ENCODE measurements at regions not wholly inside any gene's neighbourhood (a gene's known extent, or its start where the extent isn't known, plus 50 kb on each side); places are given as distances from the start of the nearest gene placed in this dataset.
A peak's percentile ranks its signal among the peaks of the same experiment; 100 is the strongest.

- Histone ChIP-seq H3K79me2 (ENCODE audit: control insufficient read depth, insufficient read depth, low read length) (no peaks in the 10 kb centered on the region), H3K36me3 (ENCODE audit: control insufficient read depth in 2 of 2, extremely low read depth in 1 of 2, insufficient read depth in 2 of 2, low read length in 2 of 2) (no peaks in the 10 kb centered on the region), H3K27me3 (ENCODE audit: control insufficient read depth in 2 of 2, insufficient read depth in 2 of 2, low read length in 2 of 2) (no peaks in the 10 kb centered on the region), H3K4me1 (ENCODE audit: control insufficient read depth, extremely low read depth, insufficient read depth, low read length) (no peaks in the 10 kb centered on the region), H2AFZ (ENCODE audit: low read depth, low read length) (no peak overlapping the region), H3K4me2 (ENCODE audit: insufficient read depth, low read length) (no peak overlapping the region), H3K27ac (ENCODE audit: insufficient read depth, low read depth, low read length) (no peak overlapping the region), H3K9me1 (replicated peaks; ENCODE audit: control insufficient read depth, extremely low read depth, insufficient read depth, low read length) (no peaks in the 10 kb centered on the region), H3K4me3 (replicated peaks in 1 of 3; ENCODE audit: insufficient read depth in 1 of 3, low read depth in 1 of 3, low read length in 3 of 3) (no peak overlapping the region), H4K20me1 (replicated peaks; ENCODE audit: control insufficient read depth, extremely low read depth, insufficient read depth, low read length) (no peaks in the 10 kb centered on the region), H3K9ac (replicated peaks; ENCODE audit: extremely low read depth, insufficient read depth, low read length) (no peak overlapping the region), H3K9me3 (replicated peaks; ENCODE audit: control insufficient read depth, insufficient read depth, low read length) (no peaks in the 10 kb centered on the region)
- no TSS peak for BruUV-seq (replicated peaks)
- CTCF ChIA-PET = interaction anchor here (0.7 to 1.6 kb wide), 5 partner anchors 10 to 19 kb away, joined by 3 to 6 read pairs (median 3); no protein-coding TSS in a partner anchor
- intact Hi-C loops (cut with micrococcal nuclease) (no loop called here), dilution Hi-C loops (cut with MboI; ENCODE audit: extremely low pct_ligation_motif_present, low sequenced_read_pairs) (no loop called here)
- DNase-seq (ENCODE audit: low read depth, low spot score) (peak; percentile 48), FAIRE-seq (no peak)
- POLR2A ChIA-PET = interaction anchor here (0.9 kb wide), 1 partner anchor 10 kb away, joined by 3 read pairs; no protein-coding TSS in a partner anchor
- TF ChIP-seq EZH2 (IDR thresholded peaks at IDR 0.05; ENCODE audit: borderline replicate concordance, low read depth, low read length, severe bottlenecking) = no peak
- TF ChIP-seq POLR2AphosphoS5 (IDR thresholded peaks at IDR 0.05; ENCODE audit: insufficient read depth, low read depth, low read length) = no peak
- TF ChIP-seq, protein P1, sequence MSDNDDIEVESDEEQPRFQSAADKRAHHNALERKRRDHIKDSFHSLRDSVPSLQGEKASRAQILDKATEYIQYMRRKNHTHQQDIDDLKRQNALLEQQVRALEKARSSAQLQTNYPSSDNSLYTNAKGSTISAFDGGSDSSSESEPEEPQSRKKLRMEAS (IDR thresholded peaks at IDR 0.05; ENCODE audit: insufficient read depth, insufficient read length) = no peak
Measured at GRCh38 chr3:170792471-170792870, 77.5 kb downstream of the RPL22L1 start.

DNA sequence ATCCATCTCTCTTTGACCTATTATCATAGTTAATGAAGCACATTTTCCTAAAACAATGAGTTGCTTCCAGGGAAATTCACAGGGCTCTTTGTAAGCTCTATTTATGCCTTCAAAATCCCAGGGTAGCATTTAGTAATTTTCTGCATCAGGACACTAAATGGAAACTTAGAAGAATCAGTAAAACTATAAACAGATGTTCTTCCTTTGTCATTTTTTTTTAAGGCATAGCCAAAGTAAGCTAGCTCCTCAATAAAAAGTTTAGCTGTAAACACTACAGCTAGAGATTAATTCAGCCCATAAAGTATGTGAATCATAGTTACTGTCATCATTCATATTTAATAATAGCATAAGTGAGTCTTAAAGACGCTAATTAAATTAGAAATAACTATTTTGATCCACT is 79.3 kb downstream of the RPL22L1 start:
- no TSS peak for BruUV-seq (replicated peaks)
- DNase-seq (ENCODE audit: low read depth, low spot score) (no peak), FAIRE-seq (no peak)
- no peaks in the 10 kb centered on the region for H3K9me3 ChIP-seq (replicated peaks; ENCODE audit: control insufficient read depth, insufficient read depth, low read length)
- no peak overlapping the region for H3K4me2 ChIP-seq (ENCODE audit: insufficient read depth, low read length)
- H3K4me1 ChIP-seq (ENCODE audit: control insufficient read depth, extremely low read depth, insufficient read depth, low read length) = no peaks in the 10 kb centered on the region
- intact Hi-C loops (cut with micrococcal nuclease) = no loop called here
- no peaks in the 10 kb centered on the region for H3K79me2 ChIP-seq (ENCODE audit: control insufficient read depth, insufficient read depth, low read length)
- no peak overlapping the region for H3K9ac ChIP-seq (replicated peaks; ENCODE audit: extremely low read depth, insufficient read depth, low read length)
- no peaks in the 10 kb centered on the region for H3K9me1 ChIP-seq (replicated peaks; ENCODE audit: control insufficient read depth, extremely low read depth, insufficient read depth, low read length)
- dilution Hi-C loops (cut with MboI; ENCODE audit: extremely low pct_ligation_motif_present, low sequenced_read_pairs) = no loop called here
- no peaks in the 10 kb centered on the region for H3K27me3 ChIP-seq (ENCODE audit: control insufficient read depth in 2 of 2, insufficient read depth in 2 of 2, low read length in 2 of 2)
- TF ChIP-seq, protein P1 (IDR thresholded peaks at IDR 0.05; ENCODE audit: insufficient read depth, insufficient read length) = no peak
- no peak for TF ChIP-seq JUN (IDR thresholded peaks at IDR 0.05; ENCODE audit: borderline replicate concordance, insufficient read depth, insufficient read length, low read depth)
- no peak for TF ChIP-seq MYC (IDR thresholded peaks at IDR 0.05; ENCODE audit: low read depth, low read length)
- no peak for TF ChIP-seq EZH2 (IDR thresholded peaks at IDR 0.05; ENCODE audit: borderline replicate concordance, low read depth, low read length, severe bottlenecking)
- TF ChIP-seq, protein P2, sequence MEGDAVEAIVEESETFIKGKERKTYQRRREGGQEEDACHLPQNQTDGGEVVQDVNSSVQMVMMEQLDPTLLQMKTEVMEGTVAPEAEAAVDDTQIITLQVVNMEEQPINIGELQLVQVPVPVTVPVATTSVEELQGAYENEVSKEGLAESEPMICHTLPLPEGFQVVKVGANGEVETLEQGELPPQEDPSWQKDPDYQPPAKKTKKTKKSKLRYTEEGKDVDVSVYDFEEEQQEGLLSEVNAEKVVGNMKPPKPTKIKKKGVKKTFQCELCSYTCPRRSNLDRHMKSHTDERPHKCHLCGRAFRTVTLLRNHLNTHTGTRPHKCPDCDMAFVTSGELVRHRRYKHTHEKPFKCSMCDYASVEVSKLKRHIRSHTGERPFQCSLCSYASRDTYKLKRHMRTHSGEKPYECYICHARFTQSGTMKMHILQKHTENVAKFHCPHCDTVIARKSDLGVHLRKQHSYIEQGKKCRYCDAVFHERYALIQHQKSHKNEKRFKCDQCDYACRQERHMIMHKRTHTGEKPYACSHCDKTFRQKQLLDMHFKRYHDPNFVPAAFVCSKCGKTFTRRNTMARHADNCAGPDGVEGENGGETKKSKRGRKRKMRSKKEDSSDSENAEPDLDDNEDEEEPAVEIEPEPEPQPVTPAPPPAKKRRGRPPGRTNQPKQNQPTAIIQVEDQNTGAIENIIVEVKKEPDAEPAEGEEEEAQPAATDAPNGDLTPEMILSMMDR (IDR thresholded peaks at IDR 0.05; ENCODE audit: extremely low read depth in 1 of 2, insufficient read depth in 1 of 2, low read depth in 1 of 2, low read length in 2 of 2) = no peak
- no peak for TF ChIP-seq POLR2AphosphoS5 (IDR thresholded peaks at IDR 0.05; ENCODE audit: insufficient read depth, low read depth, low read length)
- TF ChIP-seq FOS (IDR thresholded peaks at IDR 0.05; ENCODE audit: borderline replicate concordance, insufficient read depth, low read length) = no peak
- H3K4me3 ChIP-seq (replicated peaks in 1 of 3; ENCODE audit: insufficient read depth in 1 of 3, low read depth in 1 of 3, low read length in 3 of 3) = no peak overlapping the region
- no peaks in the 10 kb centered on the region for H4K20me1 ChIP-seq (replicated peaks; ENCODE audit: control insufficient read depth, extremely low read depth, insufficient read depth, low read length)
- no peaks in the 10 kb centered on the region for H3K36me3 ChIP-seq (ENCODE audit: control insufficient read depth in 2 of 2, extremely low read depth in 1 of 2, insufficient read depth in 2 of 2, low read length in 2 of 2)
- no peak overlapping the region for H3K27ac ChIP-seq (ENCODE audit: insufficient read depth, low read depth, low read length)
- H2AFZ ChIP-seq (ENCODE audit: low read depth, low read length) = no peak overlapping the region
- ChIA-PET POLR2A (no interaction called here), CTCF (interaction anchor here (0.8 kb wide), 1 partner anchor 21 kb away, joined by 3 read pairs; no protein-coding TSS in a partner anchor)
